ENCODE measurements at regions not wholly inside any gene's neighbourhood (a gene's known extent, or its start where the extent isn't known, plus 50 kb on each side); places are given as distances from the start of the nearest gene placed in this dataset.

- Histone ChIP-seq H3K27me3 (ENCODE audit: control insufficient read depth, insufficient read depth, low read length) (no peaks in the 10 kb centered on the region), H3K27ac (ENCODE audit: low read depth, low read length) (no peak overlapping the region), H3K4me1 (ENCODE audit: control insufficient read depth, insufficient read depth, low read length) (no peaks in the 10 kb centered on the region), H3K4me3 (ENCODE audit: low read length) (no peak overlapping the region), H3K36me3 (ENCODE audit: control insufficient read depth, insufficient read depth, low read length) (no peaks in the 10 kb centered on the region), H3K9ac (ENCODE audit: low read length) (no peak overlapping the region)
Measured at GRCh38 chr20:48002517-48002970, 217.3 kb upstream of the SULF2 start.

GRCh38 chr20:47999166-47999565 is 213.9 kb upstream of the SULF2 start:
- no peak overlapping the region for H3K4me3 ChIP-seq (ENCODE audit: low read length)
- H3K27me3 ChIP-seq (ENCODE audit: control insufficient read depth, insufficient read depth, low read length), result no peaks in the 10 kb centered on the region
- H3K9ac ChIP-seq (ENCODE audit: low read length), result no peak overlapping the region
- no peaks in the 10 kb centered on the region for H3K36me3 ChIP-seq (ENCODE audit: control insufficient read depth, insufficient read depth, low read length)
- no peaks in the 10 kb centered on the region for H3K4me1 ChIP-seq (ENCODE audit: control insufficient read depth, insufficient read depth, low read length)
- H3K27ac ChIP-seq (ENCODE audit: low read depth, low read length), result no peak overlapping the region

- Histone ChIP-seq H3K4me1 (ENCODE audit: control insufficient read depth, insufficient read depth, low read length) (no peaks in the 10 kb centered on the region), H3K9ac (ENCODE audit: low read length) (no peak overlapping the region), H3K36me3 (ENCODE audit: control insufficient read depth, insufficient read depth, low read length) (no peaks in the 10 kb centered on the region), H3K4me3 (ENCODE audit: low read length) (no peak overlapping the region), H3K27ac (ENCODE audit: low read depth, low read length) (no peak overlapping the region), H3K27me3 (ENCODE audit: control insufficient read depth, insufficient read depth, low read length) (no peaks in the 10 kb centered on the region)
Measured at GRCh38 chr20:47998736-47999135, 213.5 kb upstream of the SULF2 start.

GRCh38 chr20:47995661-47996060 is 210.4 kb upstream of the SULF2 start:
- Histone ChIP-seq H3K27me3 (ENCODE audit: control insufficient read depth, insufficient read depth, low read length) (no peaks in the 10 kb centered on the region), H3K9ac (ENCODE audit: low read length) (no peak overlapping the region), H3K27ac (ENCODE audit: low read depth, low read length) (no peak overlapping the region), H3K36me3 (ENCODE audit: control insufficient read depth, insufficient read depth, low read length) (no peaks in the 10 kb centered on the region), H3K4me1 (ENCODE audit: control insufficient read depth, insufficient read depth, low read length) (no peaks in the 10 kb centered on the region), H3K4me3 (ENCODE audit: low read length) (no peak overlapping the region)

- no peak overlapping the region for H3K4me3 ChIP-seq (ENCODE audit: low read length)
- H3K27me3 ChIP-seq (ENCODE audit: control insufficient read depth, insufficient read depth, low read length), result no peaks in the 10 kb centered on the region
- no peaks in the 10 kb centered on the region for H3K4me1 ChIP-seq (ENCODE audit: control insufficient read depth, insufficient read depth, low read length)
- H3K27ac ChIP-seq (ENCODE audit: low read depth, low read length), result no peak overlapping the region
- H3K9ac ChIP-seq (ENCODE audit: low read length), result no peak overlapping the region
- no peaks in the 10 kb centered on the region for H3K36me3 ChIP-seq (ENCODE audit: control insufficient read depth, insufficient read depth, low read length)
Measured at GRCh38 chr20:47993817-47994216, 208.5 kb upstream of the SULF2 start.

DNA sequence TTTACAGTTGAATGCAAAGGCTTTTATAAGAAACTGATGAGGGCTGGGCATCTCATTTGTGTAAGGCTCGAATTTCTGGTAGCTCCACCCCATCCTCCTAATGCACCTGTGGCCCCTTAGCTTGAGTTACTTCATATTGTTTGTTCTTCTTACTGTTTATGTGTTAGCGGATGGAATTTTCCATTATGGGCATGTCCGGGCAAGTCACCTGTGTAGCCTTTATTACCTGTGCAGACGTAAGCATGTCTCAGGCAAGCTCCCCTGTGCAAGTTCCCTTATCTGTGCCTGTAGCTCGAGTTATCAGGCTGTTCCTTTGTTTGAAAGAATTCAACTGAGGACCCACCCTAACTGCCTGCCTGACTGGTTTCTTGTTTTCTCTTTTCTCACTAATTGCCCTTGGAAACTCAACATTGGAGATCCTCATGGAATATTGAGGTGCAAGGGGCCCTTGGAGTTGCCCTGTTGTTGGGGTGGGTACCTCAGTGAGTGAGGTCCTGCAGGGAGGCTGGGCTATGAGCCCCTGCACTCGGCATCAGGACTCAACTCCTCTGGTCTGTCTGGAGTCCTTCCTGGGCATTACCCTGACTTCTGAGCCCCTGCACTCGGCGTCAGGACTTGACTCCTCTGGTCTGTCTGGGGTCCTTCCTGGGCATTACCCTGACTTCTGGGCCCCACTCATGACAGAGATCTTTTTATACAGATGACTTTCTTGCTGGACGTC is 207.9 kb upstream of the SULF2 start:
- Histone ChIP-seq H3K27ac (ENCODE audit: low read depth, low read length) (no peak overlapping the region), H3K36me3 (ENCODE audit: control insufficient read depth, insufficient read depth, low read length) (no peaks in the 10 kb centered on the region), H3K9ac (ENCODE audit: low read length) (no peak overlapping the region), H3K4me3 (ENCODE audit: low read length) (no peak overlapping the region), H3K27me3 (ENCODE audit: control insufficient read depth, insufficient read depth, low read length) (no peaks in the 10 kb centered on the region), H3K4me1 (ENCODE audit: control insufficient read depth, insufficient read depth, low read length) (no peaks in the 10 kb centered on the region)

DNA sequence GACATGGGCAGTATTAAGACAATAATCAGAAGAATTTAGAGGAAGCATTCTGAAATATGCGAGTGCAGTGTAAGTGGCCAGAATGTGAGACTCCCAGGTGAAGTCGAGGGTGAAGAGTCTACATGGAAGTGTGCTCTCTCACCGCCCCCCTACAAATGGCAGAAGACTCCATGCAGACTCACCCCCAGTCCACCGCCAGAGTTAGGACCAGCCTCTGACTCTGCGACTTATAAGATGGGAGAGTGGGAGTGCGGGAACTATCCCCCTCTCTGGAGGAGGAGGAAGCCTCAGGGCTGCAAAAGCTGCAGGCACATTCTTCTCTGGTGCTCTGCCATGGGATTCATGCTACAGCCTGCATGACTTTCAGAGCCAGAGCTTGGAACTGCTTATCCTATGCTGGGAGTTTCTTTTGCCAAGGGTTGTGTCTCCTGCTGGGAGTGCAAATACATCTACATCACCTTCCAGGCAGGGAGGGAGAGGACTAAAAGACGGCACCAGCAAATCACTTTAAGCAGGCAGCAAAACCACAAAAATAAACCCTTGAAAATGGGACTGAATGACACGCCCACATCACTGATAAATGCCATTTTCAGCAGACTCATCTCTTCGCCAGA is 206.7 kb upstream of the SULF2 start:
- Histone ChIP-seq H3K9ac (ENCODE audit: low read length) (no peak overlapping the region), H3K27ac (ENCODE audit: low read depth, low read length) (no peak overlapping the region), H3K36me3 (ENCODE audit: control insufficient read depth, insufficient read depth, low read length) (no peaks in the 10 kb centered on the region), H3K27me3 (ENCODE audit: control insufficient read depth, insufficient read depth, low read length) (no peaks in the 10 kb centered on the region), H3K4me3 (ENCODE audit: low read length) (no peak overlapping the region), H3K4me1 (ENCODE audit: control insufficient read depth, insufficient read depth, low read length) (no peaks in the 10 kb centered on the region)

- no peak overlapping the region for H3K27ac ChIP-seq (ENCODE audit: low read depth, low read length)
- no peaks in the 10 kb centered on the region for H3K36me3 ChIP-seq (ENCODE audit: control insufficient read depth, insufficient read depth, low read length)
- no peaks in the 10 kb centered on the region for H3K27me3 ChIP-seq (ENCODE audit: control insufficient read depth, insufficient read depth, low read length)
- no peak overlapping the region for H3K9ac ChIP-seq (ENCODE audit: low read length)
- H3K4me3 ChIP-seq (ENCODE audit: low read length), result no peak overlapping the region
- H3K4me1 ChIP-seq (ENCODE audit: control insufficient read depth, insufficient read depth, low read length), result no peaks in the 10 kb centered on the region
Measured at GRCh38 chr20:47990507-47991150, 205.3 kb upstream of the SULF2 start.

DNA sequence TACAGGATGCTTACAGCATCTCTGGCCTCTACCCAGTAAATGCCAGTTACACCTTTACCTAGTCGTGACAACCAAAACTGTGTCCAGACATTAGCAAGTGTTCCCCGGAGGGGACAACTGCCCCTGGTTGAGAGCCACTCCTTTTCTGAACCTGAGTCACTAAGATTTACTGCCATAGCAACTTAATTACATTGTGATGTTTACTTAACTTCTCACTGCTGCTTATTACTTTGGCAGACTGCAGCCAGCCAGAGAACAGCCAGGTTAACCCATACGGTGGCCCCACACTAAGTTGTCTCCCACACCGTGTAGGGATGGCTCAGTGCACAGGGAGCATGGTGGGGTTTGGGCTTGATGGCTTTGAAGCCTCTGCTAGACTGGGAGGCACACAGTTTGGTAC is 204.7 kb upstream of the SULF2 start:
- Histone ChIP-seq H3K27me3 (ENCODE audit: control insufficient read depth, insufficient read depth, low read length) (no peaks in the 10 kb centered on the region), H3K36me3 (ENCODE audit: control insufficient read depth, insufficient read depth, low read length) (no peaks in the 10 kb centered on the region), H3K9ac (ENCODE audit: low read length) (no peak overlapping the region), H3K4me1 (ENCODE audit: control insufficient read depth, insufficient read depth, low read length) (peaks cover under 1% of the 10 kb centered on the region), H3K27ac (ENCODE audit: low read depth, low read length) (no peak overlapping the region), H3K4me3 (ENCODE audit: low read length) (no peak overlapping the region)

DNA sequence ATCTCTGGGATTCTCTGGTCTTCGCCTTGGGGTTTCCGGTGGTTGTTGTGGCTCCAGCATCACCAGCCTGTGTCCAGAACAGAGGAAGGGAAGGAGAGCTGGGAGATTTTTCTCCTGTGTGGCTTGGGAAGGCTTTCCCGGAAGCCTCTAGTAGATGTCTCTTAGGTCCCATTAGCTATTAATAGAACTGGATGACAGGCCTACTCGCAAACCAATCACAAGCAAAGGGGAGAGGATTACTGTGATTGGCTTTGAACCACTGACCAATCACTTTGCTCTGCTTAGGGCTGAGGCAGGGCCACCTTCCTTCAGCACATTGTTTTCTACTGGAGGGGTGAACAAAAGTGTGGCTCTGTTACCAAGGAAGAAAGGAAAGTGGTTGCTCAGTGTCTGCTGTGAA is 203.4 kb upstream of the SULF2 start:
- no peak overlapping the region for H3K27ac ChIP-seq (ENCODE audit: low read depth, low read length)
- no peaks in the 10 kb centered on the region for H3K36me3 ChIP-seq (ENCODE audit: control insufficient read depth, insufficient read depth, low read length)
- H3K9ac ChIP-seq (ENCODE audit: low read length), result no peak overlapping the region
- H3K4me1 ChIP-seq (ENCODE audit: control insufficient read depth, insufficient read depth, low read length), result peaks cover 2% of the 10 kb centered on the region
- H3K4me3 ChIP-seq (ENCODE audit: low read length), result no peak overlapping the region
- H3K27me3 ChIP-seq (ENCODE audit: control insufficient read depth, insufficient read depth, low read length), result no peaks in the 10 kb centered on the region

DNA sequence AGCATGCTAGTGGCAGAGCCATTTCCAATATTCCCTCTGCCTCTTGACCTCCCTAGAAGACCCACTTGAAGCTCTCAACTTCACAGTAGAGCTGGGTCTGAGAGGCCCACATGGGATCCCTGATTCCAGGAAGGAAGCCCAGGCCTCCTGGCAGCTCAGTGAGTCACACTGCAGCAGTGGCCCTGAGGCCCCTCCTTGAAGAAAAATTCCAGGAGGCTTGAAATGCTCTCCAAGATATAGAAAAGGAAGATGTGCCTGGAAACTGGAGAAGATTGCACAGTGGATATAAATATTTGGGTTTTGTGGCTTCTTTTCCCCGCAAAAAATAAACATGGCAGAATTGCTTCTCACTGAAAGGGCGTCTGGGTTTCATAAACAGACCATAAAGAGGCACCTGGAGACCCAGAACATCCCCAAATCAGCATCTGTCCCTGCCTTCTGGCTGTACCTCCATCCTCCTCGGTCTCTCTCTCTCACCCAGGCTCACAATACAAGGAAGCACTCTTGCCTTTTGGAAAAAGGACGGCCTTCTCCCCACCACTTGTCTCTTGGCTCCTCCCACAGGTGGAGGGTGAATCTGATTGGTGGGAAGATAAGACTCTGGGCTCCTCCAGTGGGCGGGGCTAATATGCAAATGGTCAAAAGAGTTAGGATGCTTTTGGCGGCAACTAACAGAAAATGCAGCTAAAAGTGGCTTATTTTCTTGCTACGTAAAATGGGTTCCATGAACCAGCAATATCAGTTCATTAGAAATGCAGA is 200.0 kb upstream of the SULF2 start:
- no peak overlapping the region for H3K27ac ChIP-seq (ENCODE audit: low read depth, low read length)
- no peaks in the 10 kb centered on the region for H3K36me3 ChIP-seq (ENCODE audit: control insufficient read depth, insufficient read depth, low read length)
- no peaks in the 10 kb centered on the region for H3K27me3 ChIP-seq (ENCODE audit: control insufficient read depth, insufficient read depth, low read length)
- no peak overlapping the region for H3K4me3 ChIP-seq (ENCODE audit: low read length)
- no peak overlapping the region for H3K9ac ChIP-seq (ENCODE audit: low read length)
- peaks cover 2% of the 10 kb centered on the region for H3K4me1 ChIP-seq (ENCODE audit: control insufficient read depth, insufficient read depth, low read length)

DNA sequence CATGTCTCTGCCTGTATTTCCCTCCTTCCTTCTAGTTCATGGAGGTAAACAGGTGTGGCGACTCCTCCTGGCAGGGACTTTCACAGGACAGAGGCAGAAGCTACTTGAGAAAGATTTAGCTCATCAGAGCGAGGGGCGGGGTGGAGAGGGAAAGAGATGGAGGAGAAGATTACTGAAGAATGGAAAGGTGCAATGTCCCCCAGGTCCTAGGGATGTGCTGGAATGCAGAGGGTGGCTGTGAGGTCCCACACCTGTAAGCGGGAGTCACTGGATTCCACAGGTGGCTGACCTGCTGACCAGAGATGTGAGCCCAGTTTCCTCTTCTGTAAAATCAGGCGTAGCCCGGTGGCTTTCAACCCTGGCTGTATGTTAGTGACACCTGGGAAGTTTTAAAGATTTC is 199.2 kb upstream of the SULF2 start:
- Histone ChIP-seq H3K4me3 (ENCODE audit: low read length) (no peak overlapping the region), H3K27me3 (ENCODE audit: control insufficient read depth, insufficient read depth, low read length) (no peaks in the 10 kb centered on the region), H3K27ac (ENCODE audit: low read depth, low read length) (no peak overlapping the region), H3K9ac (ENCODE audit: low read length) (no peak overlapping the region), H3K4me1 (ENCODE audit: control insufficient read depth, insufficient read depth, low read length) (peaks cover 5% of the 10 kb centered on the region), H3K36me3 (ENCODE audit: control insufficient read depth, insufficient read depth, low read length) (no peaks in the 10 kb centered on the region)
